ENCODE measurements at regions not wholly inside any gene's neighbourhood (a gene's known extent, or its start where the extent isn't known, plus 50 kb on each side); places are given as distances from the start of the nearest gene placed in this dataset.

DNA sequence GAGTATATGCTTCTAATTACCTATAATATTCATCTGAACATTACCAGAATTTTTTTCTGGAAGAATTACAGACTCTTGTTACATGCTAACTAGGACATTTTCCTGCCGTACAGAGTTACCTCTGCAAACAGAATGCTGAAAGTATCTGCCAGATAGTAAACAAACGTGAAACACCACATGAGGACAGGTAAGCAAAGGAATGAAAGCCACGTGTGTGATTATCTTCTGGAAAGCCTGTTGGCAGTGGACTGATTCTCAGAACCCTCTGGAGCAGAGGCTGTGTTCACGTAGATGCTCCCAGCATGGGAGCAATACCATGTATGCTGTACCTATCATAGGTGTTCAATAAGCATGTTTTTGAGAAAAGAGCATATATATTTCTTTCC is 472.6 kb downstream of the ENC1 start:
- Histone ChIP-seq H3K27ac (no peak overlapping the region), H3K4me1 (ENCODE audit: control insufficient read depth in 1 of 2, low read depth in 2 of 2) (no peaks in the 10 kb centered on the region), H3K36me3 (no peaks in the 10 kb centered on the region), H3K27me3 (replicated peaks; ENCODE audit: insufficient read depth) (no peaks in the 10 kb centered on the region), H3K9me3 (no peaks in the 10 kb centered on the region), H3K4me3 (no peak overlapping the region)
- TF ChIP-seq, protein P1, sequence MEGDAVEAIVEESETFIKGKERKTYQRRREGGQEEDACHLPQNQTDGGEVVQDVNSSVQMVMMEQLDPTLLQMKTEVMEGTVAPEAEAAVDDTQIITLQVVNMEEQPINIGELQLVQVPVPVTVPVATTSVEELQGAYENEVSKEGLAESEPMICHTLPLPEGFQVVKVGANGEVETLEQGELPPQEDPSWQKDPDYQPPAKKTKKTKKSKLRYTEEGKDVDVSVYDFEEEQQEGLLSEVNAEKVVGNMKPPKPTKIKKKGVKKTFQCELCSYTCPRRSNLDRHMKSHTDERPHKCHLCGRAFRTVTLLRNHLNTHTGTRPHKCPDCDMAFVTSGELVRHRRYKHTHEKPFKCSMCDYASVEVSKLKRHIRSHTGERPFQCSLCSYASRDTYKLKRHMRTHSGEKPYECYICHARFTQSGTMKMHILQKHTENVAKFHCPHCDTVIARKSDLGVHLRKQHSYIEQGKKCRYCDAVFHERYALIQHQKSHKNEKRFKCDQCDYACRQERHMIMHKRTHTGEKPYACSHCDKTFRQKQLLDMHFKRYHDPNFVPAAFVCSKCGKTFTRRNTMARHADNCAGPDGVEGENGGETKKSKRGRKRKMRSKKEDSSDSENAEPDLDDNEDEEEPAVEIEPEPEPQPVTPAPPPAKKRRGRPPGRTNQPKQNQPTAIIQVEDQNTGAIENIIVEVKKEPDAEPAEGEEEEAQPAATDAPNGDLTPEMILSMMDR (IDR thresholded peaks at IDR 0.05), result no peak
- ATAC-seq (ENCODE audit: insufficient number of reproducible peaks, low FRiP score, low read depth) (no peak), DNase-seq (ENCODE audit: low spot score) (no peak)

DNA sequence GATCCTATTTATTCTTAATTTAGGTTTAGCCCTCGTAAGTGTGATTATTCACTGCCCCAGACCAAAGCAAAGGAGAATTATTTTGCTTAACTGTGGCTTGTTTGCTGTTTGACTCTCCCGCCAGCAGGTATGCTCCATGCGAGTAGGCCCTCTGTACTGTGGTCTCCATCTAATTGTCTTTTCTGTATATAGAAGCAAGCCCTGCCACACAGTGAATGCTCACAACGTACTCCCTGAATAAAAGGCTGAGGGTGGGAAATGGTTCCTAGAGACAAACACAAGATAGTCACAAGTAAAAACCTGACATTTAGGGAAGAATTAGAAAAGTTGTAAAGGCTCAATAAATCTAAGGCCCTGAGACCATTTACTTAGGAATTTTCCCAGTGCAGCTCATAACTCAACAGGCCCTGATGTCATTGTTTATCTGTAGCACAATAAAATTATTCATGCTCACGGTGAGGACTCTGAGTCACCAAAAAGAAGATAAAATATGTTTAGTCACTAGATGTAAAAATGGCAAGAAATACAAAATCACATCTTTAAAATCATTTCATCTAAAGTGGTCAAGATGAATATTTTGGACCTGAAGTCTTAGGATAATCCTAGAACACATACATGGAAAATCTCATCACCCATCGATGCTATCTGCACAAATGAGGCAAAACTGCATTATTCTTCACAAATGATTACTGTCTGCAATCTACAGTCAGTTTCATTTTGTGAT is 473.2 kb downstream of the ENC1 start:
- Histone ChIP-seq H3K27ac (no peak overlapping the region), H3K4me3 (no peak overlapping the region), H3K9me3 (no peaks in the 10 kb centered on the region), H3K4me1 (ENCODE audit: control insufficient read depth in 1 of 2, low read depth in 2 of 2) (no peaks in the 10 kb centered on the region), H3K27me3 (replicated peaks; ENCODE audit: insufficient read depth) (no peaks in the 10 kb centered on the region), H3K36me3 (no peaks in the 10 kb centered on the region)
- TF ChIP-seq, protein P1 (IDR thresholded peaks at IDR 0.05), result no peak
- ATAC-seq (ENCODE audit: insufficient number of reproducible peaks, low FRiP score, low read depth) (no peak), DNase-seq (ENCODE audit: low spot score) (no peak)

DNA sequence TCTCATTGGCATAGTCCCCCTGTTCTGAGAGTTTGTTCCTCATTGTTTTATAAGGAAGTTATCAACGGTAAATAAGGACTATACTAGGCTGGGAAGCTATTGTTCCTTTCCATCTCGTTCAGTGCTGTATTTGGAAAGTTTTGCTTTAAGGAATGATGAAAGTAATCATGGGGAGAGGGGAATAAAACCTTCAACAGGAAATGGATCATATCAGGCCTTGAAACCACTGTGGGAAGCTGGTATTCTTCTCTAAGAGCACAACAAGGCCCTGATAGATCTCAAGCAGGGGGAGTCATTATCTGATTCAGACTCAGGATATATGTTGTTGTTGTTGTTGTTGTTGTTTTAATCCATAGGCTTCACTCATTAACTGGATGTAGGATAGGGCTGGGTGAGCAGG is 474.5 kb downstream of the ENC1 start:
- no peak overlapping the region for H3K4me3 ChIP-seq
- ATAC-seq (ENCODE audit: insufficient number of reproducible peaks, low FRiP score, low read depth) (no peak), DNase-seq (ENCODE audit: low spot score) (no peak)
- H3K27ac ChIP-seq, result no peak overlapping the region
- no peaks in the 10 kb centered on the region for H3K9me3 ChIP-seq
- H3K4me1 ChIP-seq (ENCODE audit: control insufficient read depth in 1 of 2, low read depth in 2 of 2), result no peaks in the 10 kb centered on the region
- TF ChIP-seq, protein P1 (IDR thresholded peaks at IDR 0.05), result no peak
- H3K36me3 ChIP-seq, result no peaks in the 10 kb centered on the region
- no peaks in the 10 kb centered on the region for H3K27me3 ChIP-seq (replicated peaks; ENCODE audit: insufficient read depth)

DNA sequence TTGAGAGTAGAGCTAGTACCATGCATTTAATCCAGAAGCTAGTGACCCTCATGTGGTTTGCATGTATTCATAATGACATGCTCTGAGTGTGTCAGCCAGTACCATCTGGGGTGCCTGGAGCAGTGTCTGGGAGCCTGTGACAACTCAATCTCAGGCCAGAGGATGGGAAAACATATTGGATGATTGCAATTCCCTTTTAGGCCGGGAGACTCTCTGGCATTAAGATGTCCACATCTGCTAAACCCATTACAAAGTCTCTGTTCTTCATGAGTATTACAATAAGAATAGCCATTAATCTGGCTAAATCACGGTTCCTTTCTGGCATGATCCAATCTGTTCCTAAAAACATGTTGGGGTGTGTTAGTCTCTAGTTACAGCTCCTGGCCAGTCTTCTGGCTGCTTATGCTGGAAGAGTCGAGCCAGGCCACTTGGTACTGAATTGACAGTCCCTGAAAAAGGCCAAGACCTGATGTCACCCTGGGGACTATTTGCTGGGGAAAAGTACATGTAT is 475.7 kb downstream of the ENC1 start:
- H3K27ac ChIP-seq, result no peak overlapping the region
- H3K9me3 ChIP-seq, result no peaks in the 10 kb centered on the region
- ATAC-seq (ENCODE audit: insufficient number of reproducible peaks, low FRiP score, low read depth), result no peak

DNA sequence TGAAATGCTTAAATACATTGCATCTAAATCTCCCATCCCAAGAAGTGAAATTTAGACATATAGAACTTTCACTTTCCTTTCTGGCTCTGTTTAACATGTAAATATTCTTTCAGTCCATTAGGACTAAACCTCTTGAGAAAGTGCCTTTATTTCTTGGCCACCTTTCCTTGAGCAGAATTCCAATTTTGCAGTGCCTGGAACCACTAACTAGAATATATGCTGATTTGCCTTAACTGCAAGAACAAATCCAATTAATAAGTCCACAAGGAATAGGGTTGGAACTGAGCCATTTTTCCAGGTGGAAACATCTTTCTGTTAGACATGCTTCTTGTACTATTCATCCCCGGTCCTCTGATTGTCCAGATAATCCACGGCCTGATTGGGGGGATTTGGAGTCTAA is 478.0 kb downstream of the ENC1 start:
- no peaks in the 10 kb centered on the region for H3K36me3 ChIP-seq

More for the DNA sequence above, 475.7 kb downstream of the ENC1 start:
- TF ChIP-seq, protein P1 (IDR thresholded peaks at IDR 0.05), result no peak
- Histone ChIP-seq H3K27me3 (replicated peaks; ENCODE audit: insufficient read depth) (no peaks in the 10 kb centered on the region), H3K36me3 (no peaks in the 10 kb centered on the region), H3K4me3 (no peak overlapping the region), H3K4me1 (ENCODE audit: control insufficient read depth in 1 of 2, low read depth in 2 of 2) (no peaks in the 10 kb centered on the region)
- DNase-seq (ENCODE audit: low spot score), result no peak

More for the DNA sequence above, 478.0 kb downstream of the ENC1 start:
- Histone ChIP-seq H3K4me3 (no peak overlapping the region), H3K9me3 (no peaks in the 10 kb centered on the region), H3K27ac (no peak overlapping the region), H3K27me3 (replicated peaks; ENCODE audit: insufficient read depth) (no peaks in the 10 kb centered on the region), H3K4me1 (ENCODE audit: control insufficient read depth in 1 of 2, low read depth in 2 of 2) (no peaks in the 10 kb centered on the region)
- ATAC-seq (ENCODE audit: insufficient number of reproducible peaks, low FRiP score, low read depth), result no peak
- no peak for DNase-seq (ENCODE audit: low spot score)
- TF ChIP-seq, protein P1 (IDR thresholded peaks at IDR 0.05), result no peak

Measured in thoracic aorta (tissue), 2 donors.